ENCODE measurements at regions not wholly inside any gene's neighbourhood (a gene's known extent, or its start where the extent isn't known, plus 50 kb on each side); places are given as distances from the start of the nearest gene placed in this dataset.

- no peak for DNase-seq (ENCODE audit: low read depth in 2 of 2)
Observed at GRCh38 chr5:24367216-24367615, 277.6 kb downstream of the CDH10 start.

- no peak for DNase-seq (ENCODE audit: low read depth in 2 of 2)
Observed at GRCh38 chr5:24368115-24368514, 276.7 kb downstream of the CDH10 start.

- DNase-seq (ENCODE audit: low read depth in 2 of 2): no peak
Observed at GRCh38 chr5:24376210-24376609, 268.6 kb downstream of the CDH10 start.

GRCh38 chr5:24376616-24377015 lies 268.2 kb downstream of the CDH10 start:
- DNase-seq (ENCODE audit: low read depth in 2 of 2): no peak

GRCh38 chr5:24381861-24382489 lies 262.8 kb downstream of the CDH10 start:
- DNase-seq (ENCODE audit: low read depth in 2 of 2): no peak

- DNase-seq (ENCODE audit: low read depth in 2 of 2): no peak
Observed at GRCh38 chr5:24385070-24385469, 259.7 kb downstream of the CDH10 start.

- DNase-seq (ENCODE audit: low read depth in 2 of 2): no peak
Observed at GRCh38 chr5:24385617-24386016, 259.2 kb downstream of the CDH10 start.

- DNase-seq (ENCODE audit: low read depth in 2 of 2): no peak
Observed at GRCh38 chr5:24388448-24388847, 256.3 kb downstream of the CDH10 start.

GRCh38 chr5:24389968-24390367 lies 254.8 kb downstream of the CDH10 start:
- DNase-seq (ENCODE audit: low read depth in 2 of 2): no peak

GRCh38 chr5:24391816-24392215 lies 253.0 kb downstream of the CDH10 start:
- DNase-seq (ENCODE audit: low read depth in 2 of 2): no peak

GRCh38 chr5:24397601-24398000 lies 247.2 kb downstream of the CDH10 start:
- DNase-seq (ENCODE audit: low read depth in 2 of 2): no peak

GRCh38 chr5:24401773-24402172 lies 243.0 kb downstream of the CDH10 start:
- no peak for DNase-seq (ENCODE audit: low read depth in 2 of 2)

GRCh38 chr5:24407466-24407865 lies 237.3 kb downstream of the CDH10 start:
- DNase-seq (ENCODE audit: low read depth in 2 of 2): no peak

GRCh38 chr5:24428345-24428744 lies 216.4 kb downstream of the CDH10 start:
- no peak for DNase-seq (ENCODE audit: low read depth in 2 of 2)

GRCh38 chr5:24433555-24433954 lies 211.2 kb downstream of the CDH10 start:
- no peak for DNase-seq (ENCODE audit: low read depth in 2 of 2)
